HCT116 (cell line): ENCODE measurements at regions not wholly inside any gene's neighbourhood (a gene's known extent, or its start where the extent isn't known, plus 50 kb on each side); places are given as distances from the start of the nearest gene placed in this dataset.

Experiments
- ATAC-seq: fragments of 200-7000 bp; cut with Tn5 transposase; 2 replicates; pipeline ENCODE4 v1.9.1; 2020; ENCODE audit warnings: mild to moderate bottlenecking, moderate library complexity
- BruUV-seq: library from RNA; stranded (reverse); fragments of 400-500 nt; replicated peaks from 2 replicates; lab custom pipeline; 2021; lab: Mats Ljungman, UMichigan
- CTCF ChIA-PET: fragments of 300-600 bp; sonication (Branson Sonifier 250); formaldehyde crosslinking; loops from one replicate; lab custom pipeline; 2021; ENCODE audit warnings: antibody characterized with exemption; lab: Charles Lee
- POLR2A ChIA-PET: fragments of 300-600, 350-600 bp; sonication (Branson Sonifier 250); formaldehyde crosslinking; loops from one replicate; lab custom pipeline; 2021; ENCODE audit warnings: antibody characterized with exemption; lab: Charles Lee
- RAD21 ChIA-PET, 2 experiments: fragments of 300-600 bp; sonication (Branson Sonifier 250); formaldehyde crosslinking; loops; one replicate each; lab custom pipeline; 2023; ENCODE audit warnings: low total read pairs in 2 of 2; ENCODE audit not compliant: uncharacterized antibody in 2 of 2, unreplicated experiment in 2 of 2, low non-redundant PET in 1 of 2; lab: Charles Lee
- DNase-seq: peaks from one replicate; pipeline ENCODE4 v3.0.0-alpha.2; 2010; ENCODE audit warnings: low read depth, low spot score
- H2AFZ ChIP-seq: fragments of 200-600 bp; shearing (Covaris generic), sonication (generic); 2 replicates; pipeline ENCODE4 v1.6.1; 2017; ENCODE audit warnings: low read depth, mixed run types, mixed read lengths, antibody characterized with exemption, low read length; ENCODE audit not compliant: poor library complexity, severe bottlenecking
- H3K27ac ChIP-seq: 2 replicates; pipeline ENCODE4 v1.5.1; 2012; ENCODE audit warnings: low read depth, low read length
- H3K27me3 ChIP-seq: fragments of 200-600 bp; sonication (generic); 2 replicates; pipeline ENCODE4 v1.6.1; 2016; ENCODE audit warnings: mixed run types, low read length, mixed read lengths; ENCODE audit not compliant: insufficient read depth
- H3K36me3 ChIP-seq, 2 experiments: fragments of 200-500 bp in 1 of 2; fragments of 200-600 bp in 1 of 2; sonication (Bioruptor generic) in 1 of 2; sonication (generic) in 1 of 2; 2 replicates each; pipeline versions ENCODE4 v1.5.1 to v1.6.1; 2014 to 2016; ENCODE audit warnings: low read length in 2 of 2, inconsistent platforms in 1 of 2, mixed read lengths in 1 of 2, mixed run types in 1 of 2; ENCODE audit not compliant: insufficient read depth in 2 of 2, control insufficient read depth in 1 of 2
- H3K4me1 ChIP-seq, 2 experiments: fragments of 200-600 bp in 1 of 2; sonication (generic) in 1 of 2; 2 replicates each; pipeline versions ENCODE4 v1.5.1 to v1.6.1; 2012 to 2017; ENCODE audit warnings: low read length in 2 of 2, inconsistent platforms in 1 of 2, mild to moderate bottlenecking in 1 of 2, mixed read lengths in 1 of 2, mixed run types in 1 of 2, moderate library complexity in 1 of 2; ENCODE audit not compliant: insufficient read depth in 2 of 2, control insufficient read depth in 1 of 2
- H3K4me2 ChIP-seq: fragments of 200-600 bp; sonication (generic); 2 replicates; pipeline ENCODE4 v1.6.1; 2017; ENCODE audit warnings: mixed run types, low read length, mixed read lengths
- H3K4me3 ChIP-seq, 2 experiments: fragments of 200-600 bp in 1 of 2; sonication (generic) in 1 of 2; replicated peaks in 1 of 2; 2 replicates each; pipeline ENCODE4 v1.5.1; 2011 to 2016; ENCODE audit warnings: low read length in 2 of 2, control low read depth in 1 of 2, low read depth in 1 of 2, mild to moderate bottlenecking in 1 of 2, mixed read lengths in 1 of 2, mixed run types in 1 of 2
- H3K79me2 ChIP-seq: fragments of 200-600 bp; sonication (generic); 2 replicates; pipeline ENCODE4 v1.6.1; 2017; ENCODE audit warnings: mild to moderate bottlenecking, mixed run types, low read length, moderate library complexity, mixed read lengths; ENCODE audit not compliant: insufficient read depth
- H3K9ac ChIP-seq: fragments of 200-600 bp; sonication (generic); 2 replicates; pipeline ENCODE4 v1.6.1; 2016; ENCODE audit warnings: low read length, mixed read lengths
- H3K9me2 ChIP-seq: fragments of 200-600 bp; sonication (generic), shearing (Covaris generic); 2 replicates; pipeline ENCODE4 v1.6.1; 2017; ENCODE audit warnings: mixed run types, mild to moderate bottlenecking, moderate library complexity; ENCODE audit not compliant: insufficient read depth
- H3K9me3 ChIP-seq, 2 experiments: fragments of 200-500 bp in 1 of 2; fragments of 200-600 bp in 1 of 2; sonication (Bioruptor generic) in 1 of 2; sonication (generic) in 1 of 2; 2 replicates each; pipeline ENCODE4 v1.6.1; 2014 to 2017; ENCODE audit warnings: low read length in 2 of 2, mixed read lengths in 2 of 2, inconsistent platforms in 1 of 2, low read depth in 1 of 2, mild to moderate bottlenecking in 1 of 2, mixed run types in 1 of 2, moderate library complexity in 1 of 2; ENCODE audit not compliant: control insufficient read depth in 1 of 2, insufficient read depth in 1 of 2
- H4K20me1 ChIP-seq: fragments of 200-600 bp; sonication (generic), shearing (Covaris generic); 2 replicates; pipeline ENCODE4 v1.6.1; 2017; ENCODE audit warnings: mixed run types, mild to moderate bottlenecking, moderate library complexity; ENCODE audit not compliant: insufficient read depth
- CBX3 ChIP-seq: IDR thresholded peaks from 2 replicates; pipeline ENCODE4 v1.6.1; 2012; ENCODE audit warnings: low read depth
- EGR1 ChIP-seq: IDR thresholded peaks from 2 replicates; pipeline ENCODE4 v1.6.1; 2012; ENCODE audit warnings: low read depth
- SRF ChIP-seq: IDR thresholded peaks from 2 replicates; pipeline ENCODE4 v1.6.1; 2012; ENCODE audit warnings: low read depth
- ZFX ChIP-seq: fragments of 450-650 bp; IDR thresholded peaks from 2 replicates; pipeline ENCODE4 v1.6.1; 2017
- intact Hi-C: fragments of 100-400 bp; cut with micrococcal nuclease; formaldehyde crosslinking; loops from 2 replicates; pipeline ENCODE4 v1.10.0; 2022
- TF ChIP-seq, protein P1 (sequence below): IDR thresholded peaks from 2 replicates; pipeline ENCODE4 v1.6.1; 2011; ENCODE audit warnings: mild to moderate bottlenecking, low read length, moderate library complexity; ENCODE audit not compliant: insufficient replicate concordance; ENCODE audit errors: extremely low read depth
- TF ChIP-seq, protein P2 (sequence below): IDR thresholded peaks from 2 replicates; pipeline ENCODE4 v1.6.1; 2012
- TF ChIP-seq, protein P3 (sequence below), 3 experiments: fragments of 200-600 bp in 1 of 3; sonication (generic) in 1 of 3; IDR thresholded peaks in 2 of 3; conservative IDR thresholded peaks in 1 of 3; 2 replicates each; pipeline ENCODE4 v1.5.1; 2012 to 2017; ENCODE audit warnings: low read depth in 2 of 3, low read length in 2 of 3, antibody characterized with exemption in 1 of 3, borderline replicate concordance in 1 of 3, control low read depth in 1 of 3, mild to moderate bottlenecking in 1 of 3, mixed read lengths in 1 of 3, mixed run types in 1 of 3, moderate library complexity in 1 of 3; ENCODE audit not compliant: insufficient read depth in 1 of 3

GRCh38 chr2:122395687-122396086 lies 640.2 kb downstream of the TSN start:
- no peaks in the 10 kb centered on the region for H3K27me3 ChIP-seq
- BruUV-seq: no TSS peak
- no peaks in the 10 kb centered on the region for H4K20me1 ChIP-seq
- no peak overlapping the region for H3K9ac ChIP-seq
- H2AFZ ChIP-seq: no peak overlapping the region
- H3K4me1 ChIP-seq: no peaks in the 10 kb centered on the region
- H3K79me2 ChIP-seq: no peaks in the 10 kb centered on the region
- TF ChIP-seq, protein P1, sequence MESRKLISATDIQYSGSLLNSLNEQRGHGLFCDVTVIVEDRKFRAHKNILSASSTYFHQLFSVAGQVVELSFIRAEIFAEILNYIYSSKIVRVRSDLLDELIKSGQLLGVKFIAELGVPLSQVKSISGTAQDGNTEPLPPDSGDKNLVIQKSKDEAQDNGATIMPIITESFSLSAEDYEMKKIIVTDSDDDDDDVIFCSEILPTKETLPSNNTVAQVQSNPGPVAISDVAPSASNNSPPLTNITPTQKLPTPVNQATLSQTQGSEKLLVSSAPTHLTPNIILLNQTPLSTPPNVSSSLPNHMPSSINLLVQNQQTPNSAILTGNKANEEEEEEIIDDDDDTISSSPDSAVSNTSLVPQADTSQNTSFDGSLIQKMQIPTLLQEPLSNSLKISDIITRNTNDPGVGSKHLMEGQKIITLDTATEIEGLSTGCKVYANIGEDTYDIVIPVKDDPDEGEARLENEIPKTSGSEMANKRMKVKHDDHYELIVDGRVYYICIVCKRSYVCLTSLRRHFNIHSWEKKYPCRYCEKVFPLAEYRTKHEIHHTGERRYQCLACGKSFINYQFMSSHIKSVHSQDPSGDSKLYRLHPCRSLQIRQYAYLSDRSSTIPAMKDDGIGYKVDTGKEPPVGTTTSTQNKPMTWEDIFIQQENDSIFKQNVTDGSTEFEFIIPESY: no peak
- TF ChIP-seq ZFX: no peak
- no peak for TF ChIP-seq EGR1
- TF ChIP-seq CBX3: no peak
- TF ChIP-seq, protein P2, sequence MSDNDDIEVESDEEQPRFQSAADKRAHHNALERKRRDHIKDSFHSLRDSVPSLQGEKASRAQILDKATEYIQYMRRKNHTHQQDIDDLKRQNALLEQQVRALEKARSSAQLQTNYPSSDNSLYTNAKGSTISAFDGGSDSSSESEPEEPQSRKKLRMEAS: no peak
- TF ChIP-seq SRF: no peak
- TF ChIP-seq, protein P3, sequence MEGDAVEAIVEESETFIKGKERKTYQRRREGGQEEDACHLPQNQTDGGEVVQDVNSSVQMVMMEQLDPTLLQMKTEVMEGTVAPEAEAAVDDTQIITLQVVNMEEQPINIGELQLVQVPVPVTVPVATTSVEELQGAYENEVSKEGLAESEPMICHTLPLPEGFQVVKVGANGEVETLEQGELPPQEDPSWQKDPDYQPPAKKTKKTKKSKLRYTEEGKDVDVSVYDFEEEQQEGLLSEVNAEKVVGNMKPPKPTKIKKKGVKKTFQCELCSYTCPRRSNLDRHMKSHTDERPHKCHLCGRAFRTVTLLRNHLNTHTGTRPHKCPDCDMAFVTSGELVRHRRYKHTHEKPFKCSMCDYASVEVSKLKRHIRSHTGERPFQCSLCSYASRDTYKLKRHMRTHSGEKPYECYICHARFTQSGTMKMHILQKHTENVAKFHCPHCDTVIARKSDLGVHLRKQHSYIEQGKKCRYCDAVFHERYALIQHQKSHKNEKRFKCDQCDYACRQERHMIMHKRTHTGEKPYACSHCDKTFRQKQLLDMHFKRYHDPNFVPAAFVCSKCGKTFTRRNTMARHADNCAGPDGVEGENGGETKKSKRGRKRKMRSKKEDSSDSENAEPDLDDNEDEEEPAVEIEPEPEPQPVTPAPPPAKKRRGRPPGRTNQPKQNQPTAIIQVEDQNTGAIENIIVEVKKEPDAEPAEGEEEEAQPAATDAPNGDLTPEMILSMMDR (IDR thresholded peaks at IDR 0.05 in 2 of 3, conservative IDR thresholded peaks at IDR 0.05 in 1 of 3; ENCODE audit: borderline replicate concordance in 1 of 3, insufficient read depth in 1 of 3, low read depth in 2 of 3, low read length in 2 of 3): no peak
- TF ChIP-seq, all 23 proteins: peak for 0
- H3K9me2 ChIP-seq: no peaks in the 10 kb centered on the region
- ChIA-PET CTCF (no interaction called here), RAD21 (no interaction called here), POLR2A (no interaction called here)
- H3K27ac ChIP-seq: no peak overlapping the region
- DNase-seq (no peak), ATAC-seq (no peak)
- H3K4me2 ChIP-seq: no peak overlapping the region
- peaks cover 3 to 4% of the 10 kb centered on the region in 2 experiments; a peak in 1 of 4 replicates for H3K9me3 ChIP-seq
- H3K36me3 ChIP-seq: no peaks in the 10 kb centered on the region
- intact Hi-C loops: no loop called here
- H3K4me3 ChIP-seq: no peak overlapping the region
